SH-SY5Y (cell line): ENCODE measurements at regions not wholly inside any gene's neighbourhood (a gene's known extent, or its start where the extent isn't known, plus 50 kb on each side); places are given as distances from the start of the nearest gene placed in this dataset.

Experiments
- GATA2 ChIP-seq: IDR thresholded peaks from 2 replicates; pipeline ENCODE4 v1.6.1; 2011; ENCODE audit warnings: mild to moderate bottlenecking, low read depth, low read length
- GATA3 ChIP-seq: IDR thresholded peaks from 2 replicates; pipeline ENCODE4 v1.6.1; 2011; ENCODE audit warnings: low read depth, mild to moderate bottlenecking, low read length, moderate library complexity

DNA sequence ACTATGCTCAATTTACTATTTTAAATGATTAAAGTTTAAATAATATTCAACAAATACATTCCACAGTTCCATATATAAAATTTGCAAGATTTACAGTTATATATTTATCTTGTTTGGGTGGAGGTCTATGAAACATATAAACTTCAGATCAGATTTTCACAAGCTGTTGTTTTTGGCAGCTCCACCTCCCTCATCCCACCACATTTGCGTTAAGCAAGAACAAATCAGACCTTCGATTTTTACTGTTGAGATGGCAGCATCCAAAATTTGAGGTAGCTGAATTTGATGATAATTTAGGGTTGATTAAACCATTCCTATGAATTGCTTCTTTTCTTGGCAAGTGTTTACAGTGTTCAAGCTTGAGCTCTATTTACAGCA is 986.4 kb downstream of the REEP3 start:
- TF ChIP-seq GATA2 (no peak), GATA3 (no peak)
